Urinary bladder (tissue), 3 donors: ENCODE measurements at regions not wholly inside any gene's neighbourhood (a gene's known extent, or its start where the extent isn't known, plus 50 kb on each side); places are given as distances from the start of the nearest gene placed in this dataset.

Source experiments
- DNase-seq: peaks from one replicate; pipeline ENCODE4 v3.0.0-alpha.2; 2015; ENCODE audit errors: extremely low spot score
- H3K27ac ChIP-seq: one replicate; pipeline ENCODE4 v1.5.1; 2013; ENCODE audit warnings: low read depth, mild to moderate bottlenecking, moderate library complexity
- H3K36me3 ChIP-seq: one replicate; pipeline ENCODE4 v1.6.1; 2013; ENCODE audit warnings: mild to moderate bottlenecking, moderate library complexity; ENCODE audit not compliant: insufficient read depth
- H3K4me1 ChIP-seq: one replicate; pipeline ENCODE4 v1.6.1; 2013; ENCODE audit warnings: mild to moderate bottlenecking, moderate library complexity; ENCODE audit not compliant: insufficient read depth
- H3K4me3 ChIP-seq: one replicate; pipeline ENCODE4 v1.5.1; 2013; ENCODE audit warnings: low read depth, low read length
- WGBS: extraction: QIAGEN DNeasy Blood & Tissue Kit; methylation state at CpG from one replicate; pipeline ENCODE4 v1.1.7; 2013; 5-methylcytosine and 5-hydroxymethylcytosine counted together
- donor health status: healthy with polysubstance abuse.
- donor health status: healthy.

DNA sequence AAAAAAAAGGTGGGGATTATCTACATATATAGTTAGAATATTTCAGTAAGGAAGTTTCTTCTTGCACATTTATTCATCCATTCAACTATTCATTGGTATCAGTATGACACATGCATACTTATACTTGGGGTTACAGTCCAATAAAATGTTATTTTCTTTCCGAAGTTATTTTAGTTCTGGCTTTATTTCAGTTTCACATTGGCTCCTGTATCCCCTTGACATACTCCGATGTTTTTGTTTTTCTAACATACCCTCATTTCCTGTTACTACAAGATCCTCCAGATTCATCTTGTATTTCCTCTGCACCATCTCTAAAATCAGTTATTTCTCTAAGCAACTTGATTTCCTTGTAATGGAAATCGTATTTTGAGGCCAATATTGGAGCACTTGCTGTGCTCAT is 435.5 kb upstream of the MON1B start:
- WGBS: 64% methylated on average over 3 of the region's 3 CpGs
- no peak for DNase-seq
- no peaks in the 10 kb centered on the region for H3K36me3 ChIP-seq
- no peak overlapping the region for H3K4me3 ChIP-seq
- H3K27ac ChIP-seq: no peak overlapping the region
- no peaks in the 10 kb centered on the region for H3K4me1 ChIP-seq

DNA sequence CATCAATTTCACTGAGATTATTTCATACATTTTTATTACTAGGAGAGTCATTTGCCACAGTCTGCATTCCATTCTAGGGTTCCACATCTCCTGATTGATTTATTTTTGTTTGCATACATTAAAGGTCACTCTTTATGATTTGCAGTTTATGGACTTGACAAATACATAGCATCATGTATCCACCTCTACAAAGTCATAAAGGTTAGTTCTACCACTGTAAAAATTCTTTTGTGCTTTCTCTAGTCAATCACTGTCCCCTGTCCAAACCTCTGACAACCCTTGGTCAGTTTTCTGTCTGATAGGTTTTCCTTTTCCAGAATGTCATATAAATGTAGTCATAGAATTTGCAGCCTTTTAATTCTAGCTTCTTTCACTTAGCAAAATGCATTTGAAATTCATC is 434.6 kb upstream of the MON1B start:
- Histone ChIP-seq H3K4me1 (no peaks in the 10 kb centered on the region), H3K4me3 (no peak overlapping the region), H3K36me3 (no peaks in the 10 kb centered on the region), H3K27ac (no peak overlapping the region)
- DNase-seq: no peak

DNA sequence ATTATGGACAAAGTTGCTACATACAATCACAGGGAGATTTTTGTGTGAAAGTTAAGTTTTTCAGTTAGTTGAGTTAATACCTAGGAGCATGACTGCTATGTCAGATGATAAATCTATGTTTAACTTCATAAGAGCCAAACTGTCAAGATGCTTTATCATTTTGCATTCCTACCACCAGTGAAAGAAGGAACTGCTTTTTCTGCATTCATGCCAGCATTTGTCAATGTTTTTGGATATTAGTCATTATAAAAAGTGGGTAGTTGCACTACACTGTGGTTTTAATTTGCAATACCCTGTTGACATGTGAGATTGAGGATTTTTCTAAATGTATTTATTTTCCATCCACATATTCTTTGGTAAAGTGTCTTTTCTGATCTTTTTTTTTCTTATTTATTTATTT is 434.0 kb upstream of the MON1B start:
- Histone ChIP-seq H3K4me3 (no peak overlapping the region), H3K36me3 (no peaks in the 10 kb centered on the region), H3K27ac (no peak overlapping the region), H3K4me1 (no peaks in the 10 kb centered on the region)
- no peak for DNase-seq

DNA sequence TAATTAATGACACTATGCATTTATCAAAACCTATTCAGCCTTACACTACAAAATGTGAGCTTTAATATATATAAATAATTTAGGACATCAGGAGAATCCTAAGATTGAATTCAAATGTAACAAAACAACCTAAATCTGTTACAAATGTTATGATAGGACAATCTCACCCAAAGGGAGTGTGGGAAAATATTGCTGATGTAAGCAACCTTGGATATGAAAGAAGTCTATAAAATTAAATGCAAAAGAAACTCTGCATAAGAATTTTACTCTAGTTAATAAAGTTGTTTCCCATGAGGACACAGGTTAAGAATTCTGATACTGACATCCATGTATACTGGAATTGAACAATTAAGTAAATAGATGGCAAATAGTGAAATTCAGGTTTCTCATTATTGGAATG is 424.5 kb upstream of the MON1B start:
- no peak overlapping the region for H3K4me3 ChIP-seq
- H3K27ac ChIP-seq: no peak overlapping the region
- H3K4me1 ChIP-seq: no peaks in the 10 kb centered on the region
- DNase-seq: no peak
- no peaks in the 10 kb centered on the region for H3K36me3 ChIP-seq

DNA sequence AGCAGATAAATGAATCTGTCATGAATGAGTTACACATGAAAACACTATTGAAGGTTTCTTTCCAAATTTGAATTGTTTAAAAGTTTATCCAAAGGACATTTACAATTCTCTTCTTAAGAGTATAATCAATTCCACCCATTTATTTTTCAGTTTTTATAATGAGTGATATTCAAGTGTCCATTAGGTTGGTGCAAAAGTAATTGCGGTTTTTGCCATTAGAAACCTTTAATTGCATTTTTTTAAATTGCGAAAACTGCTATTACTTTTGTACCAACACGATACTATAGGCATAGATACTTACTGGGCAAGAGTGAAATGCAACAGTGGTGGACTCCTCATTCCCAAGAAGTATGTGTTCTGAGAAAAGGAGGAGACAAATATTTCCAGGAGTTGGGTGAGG is 422.7 kb upstream of the MON1B start:
- no peak overlapping the region for H3K27ac ChIP-seq
- no peaks in the 10 kb centered on the region for H3K4me1 ChIP-seq
- no peak overlapping the region for H3K4me3 ChIP-seq
- H3K36me3 ChIP-seq: no peaks in the 10 kb centered on the region
- no peak for DNase-seq
- 94% methylated on average over 3 of the region's 3 CpGs for WGBS

DNA sequence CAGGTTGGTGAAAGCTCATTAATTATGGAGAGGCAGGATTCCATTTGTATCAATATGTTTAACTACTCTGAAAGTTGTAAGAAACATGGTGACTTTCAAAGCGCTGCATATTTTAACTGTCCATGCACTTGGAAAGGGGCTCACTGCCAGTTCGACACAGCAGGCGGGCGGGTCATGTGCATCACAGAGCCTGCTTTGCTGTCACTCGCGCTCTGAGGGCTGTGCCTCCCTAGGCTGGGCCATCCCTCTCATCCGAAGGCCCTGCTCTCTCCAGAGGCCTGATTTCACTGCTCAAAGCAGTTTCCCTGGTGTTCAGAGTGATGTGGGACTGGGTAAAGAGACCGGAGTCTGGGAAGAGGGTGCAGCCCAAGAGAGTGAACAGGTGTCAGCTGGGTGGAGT is 422.0 kb upstream of the MON1B start:
- no peak for DNase-seq
- Histone ChIP-seq H3K4me3 (no peak overlapping the region), H3K27ac (no peak overlapping the region), H3K36me3 (no peaks in the 10 kb centered on the region), H3K4me1 (no peaks in the 10 kb centered on the region)
- 83% methylated on average over 8 of the region's 8 CpGs for WGBS

DNA sequence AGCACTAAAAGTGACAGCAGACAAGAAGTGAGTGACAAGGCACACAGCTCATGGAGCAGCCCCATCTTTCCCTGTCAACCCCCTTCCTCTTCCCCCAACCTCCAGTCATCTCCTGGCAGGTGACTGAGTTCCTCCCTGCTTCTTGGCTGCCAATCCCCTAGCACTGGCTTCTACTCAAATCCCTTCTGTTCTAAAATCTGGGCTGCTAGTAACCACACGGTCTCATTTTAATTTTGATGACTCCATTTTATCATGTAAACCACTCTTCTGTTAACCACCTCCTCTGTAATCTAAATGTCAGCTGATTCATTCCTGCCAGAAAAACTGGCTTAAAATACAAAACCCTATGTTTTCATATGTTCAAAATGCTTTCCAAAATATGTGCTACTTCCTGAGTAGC is 419.8 kb upstream of the MON1B start:
- 26% methylated on average over 1 of the region's 1 CpG for WGBS

DNA sequence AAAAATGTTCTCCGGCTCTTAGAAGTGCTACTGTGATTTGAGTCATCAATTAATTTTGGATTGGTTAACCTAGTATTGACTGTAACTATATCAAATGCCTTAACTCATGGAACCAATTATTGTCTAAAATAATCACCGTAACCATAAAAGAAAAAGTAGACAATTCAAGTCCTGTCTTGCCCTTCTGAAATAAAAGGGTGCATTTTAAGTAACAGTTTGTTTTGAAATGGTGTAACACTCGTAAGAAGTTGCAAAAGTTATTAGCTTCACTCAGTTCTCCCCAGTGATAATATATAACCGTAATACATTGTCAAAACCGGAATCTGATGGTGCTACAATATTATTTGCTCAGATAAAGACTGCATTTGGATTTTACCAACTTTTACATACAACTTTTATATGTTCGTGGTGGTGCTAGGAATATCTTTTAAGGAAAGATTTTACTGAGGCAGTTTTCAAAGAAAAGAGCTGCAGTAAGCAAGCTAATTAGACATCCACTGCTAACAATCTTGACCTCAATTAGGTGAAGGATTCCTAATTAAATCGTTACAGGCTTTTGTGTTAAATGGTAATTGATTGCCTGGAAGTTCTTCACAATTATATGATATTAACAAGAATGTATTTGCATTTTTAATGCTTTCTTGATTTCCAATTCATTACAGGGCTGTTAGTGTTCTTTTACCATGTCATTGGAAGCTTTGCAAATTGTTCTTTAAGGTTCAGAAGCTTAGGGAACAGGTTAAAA is 413.1 kb upstream of the MON1B start:
- no peaks in the 10 kb centered on the region for H3K36me3 ChIP-seq
- WGBS: 65% methylated on average over 7 of the region's 7 CpGs
- no peak for DNase-seq
- no peak overlapping the region for H3K4me3 ChIP-seq
- H3K4me1 ChIP-seq: no peaks in the 10 kb centered on the region
- no peak overlapping the region for H3K27ac ChIP-seq

More for the DNA sequence above, 419.8 kb upstream of the MON1B start:
- Histone ChIP-seq H3K4me3 (no peak overlapping the region), H3K4me1 (no peaks in the 10 kb centered on the region), H3K36me3 (no peaks in the 10 kb centered on the region), H3K27ac (no peak overlapping the region)
- no peak for DNase-seq

DNA sequence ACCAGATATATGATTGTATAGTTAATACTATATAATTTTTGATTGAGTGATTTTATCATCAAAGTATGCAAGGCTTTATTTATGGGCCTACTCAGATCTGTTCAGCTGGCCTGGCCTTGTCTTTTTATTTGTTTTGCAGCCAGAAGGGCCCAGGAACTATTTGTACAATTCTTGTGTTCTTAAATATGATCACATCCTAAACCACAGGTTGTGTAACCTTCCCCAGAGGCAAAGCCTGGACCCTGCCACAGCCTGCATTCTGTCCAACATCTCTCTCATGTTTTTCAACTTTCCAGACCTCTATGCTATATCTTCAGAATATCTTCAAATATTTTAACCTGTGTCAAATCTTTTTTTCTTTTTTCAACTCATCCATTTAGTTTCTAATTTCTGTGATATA is 410.4 kb upstream of the MON1B start:
- Histone ChIP-seq H3K4me3 (no peak overlapping the region), H3K4me1 (no peaks in the 10 kb centered on the region)
- DNase-seq: no peak

DNA sequence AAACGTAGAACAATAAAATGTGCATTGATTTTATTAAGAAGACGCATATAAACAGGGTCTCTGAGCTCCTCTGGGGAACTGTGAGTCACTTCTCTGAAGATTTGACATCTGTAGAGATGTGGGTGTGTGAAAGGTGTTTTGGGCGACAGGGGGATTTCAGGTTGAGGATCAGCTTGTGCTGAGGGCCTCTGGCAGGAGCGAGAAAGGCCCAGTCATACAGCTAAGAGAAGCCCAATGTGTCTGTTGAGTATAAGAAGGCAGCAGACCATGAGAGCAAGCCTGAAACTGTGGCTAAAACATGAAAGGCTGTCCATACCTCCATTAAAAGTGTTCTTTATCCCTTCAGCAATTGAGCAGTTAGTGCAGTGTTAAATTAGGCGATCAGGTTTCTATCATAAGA is 406.5 kb upstream of the MON1B start:
- Histone ChIP-seq H3K4me1 (no peaks in the 10 kb centered on the region), H3K36me3 (no peaks in the 10 kb centered on the region), H3K27ac (no peak overlapping the region), H3K4me3 (no peak overlapping the region)
- WGBS: 78% methylated on average over 5 of the region's 5 CpGs
- no peak for DNase-seq

More for the DNA sequence above, 410.4 kb upstream of the MON1B start:
- no peak overlapping the region for H3K27ac ChIP-seq
- no peaks in the 10 kb centered on the region for H3K36me3 ChIP-seq

DNA sequence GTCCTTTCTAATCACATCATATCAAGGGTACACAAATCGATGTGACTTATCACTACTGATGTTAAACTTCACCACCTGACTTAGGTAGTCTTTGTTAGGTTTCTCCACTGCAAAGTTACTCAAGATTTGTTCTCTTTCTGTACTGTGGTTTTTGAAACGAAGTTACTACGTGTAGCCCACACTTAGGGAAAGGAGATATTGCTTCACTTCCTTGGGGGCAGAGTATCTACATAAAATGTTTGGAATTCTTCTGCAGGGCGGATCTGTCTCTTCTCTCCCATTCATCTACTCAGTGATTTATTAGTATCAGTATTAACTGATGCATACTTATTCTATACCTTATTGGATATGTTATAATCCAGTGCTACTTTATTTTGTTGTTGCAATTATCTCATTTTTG is 403.6 kb upstream of the MON1B start:
- Histone ChIP-seq H3K27ac (no peak overlapping the region), H3K4me3 (no peak overlapping the region), H3K4me1 (no peaks in the 10 kb centered on the region), H3K36me3 (no peaks in the 10 kb centered on the region)
- 83% methylated on average over 4 of the region's 4 CpGs for WGBS
- no peak for DNase-seq

DNA sequence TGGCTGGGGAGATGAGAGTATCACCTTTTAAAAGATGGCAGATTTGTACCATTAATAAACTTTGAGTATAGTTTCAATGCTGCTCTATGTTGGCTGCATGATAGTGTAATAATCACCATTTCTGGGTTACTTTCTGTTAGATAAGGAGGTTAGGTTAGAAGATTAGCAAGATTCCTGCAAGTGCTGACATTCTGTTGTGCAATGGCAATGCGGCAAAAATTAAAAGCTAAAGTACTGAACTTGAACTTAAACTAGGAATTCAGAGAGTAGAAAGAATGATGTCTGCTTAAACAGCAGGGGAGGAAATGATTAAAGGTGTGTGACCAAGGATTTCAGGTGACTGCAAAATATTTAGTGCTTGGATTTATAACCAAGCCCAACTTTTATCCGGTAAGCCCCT is 399.8 kb upstream of the MON1B start:
- H3K4me1 ChIP-seq: no peaks in the 10 kb centered on the region
- H3K4me3 ChIP-seq: no peak overlapping the region
- H3K36me3 ChIP-seq: no peaks in the 10 kb centered on the region
- DNase-seq: no peak
- 65% methylated on average over 2 of the region's 2 CpGs for WGBS
- H3K27ac ChIP-seq: no peak overlapping the region

DNA sequence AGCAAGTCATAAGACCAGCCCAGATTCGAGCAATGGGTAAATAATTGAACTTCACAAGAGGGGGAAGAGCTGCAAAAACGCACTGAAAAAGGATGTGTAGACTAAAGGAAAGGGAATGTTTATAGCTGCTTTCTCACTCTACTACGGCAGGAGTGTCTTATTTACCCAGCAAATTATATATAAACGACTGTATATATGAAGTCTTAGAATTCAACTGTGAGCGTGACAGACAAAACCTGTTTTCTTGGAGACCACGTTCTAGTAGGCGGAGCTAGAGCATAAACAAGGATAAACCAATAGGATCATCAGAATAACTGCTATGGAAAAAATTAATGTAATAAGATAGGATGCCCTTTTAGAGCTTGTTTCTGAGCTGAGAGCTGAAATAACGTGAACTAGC is 394.6 kb upstream of the MON1B start:
- Histone ChIP-seq H3K27ac (no peak overlapping the region), H3K4me3 (no peak overlapping the region), H3K4me1 (no peaks in the 10 kb centered on the region), H3K36me3 (no peaks in the 10 kb centered on the region)
- DNase-seq: no peak
- 36% methylated on average over 8 of the region's 8 CpGs for WGBS

DNA sequence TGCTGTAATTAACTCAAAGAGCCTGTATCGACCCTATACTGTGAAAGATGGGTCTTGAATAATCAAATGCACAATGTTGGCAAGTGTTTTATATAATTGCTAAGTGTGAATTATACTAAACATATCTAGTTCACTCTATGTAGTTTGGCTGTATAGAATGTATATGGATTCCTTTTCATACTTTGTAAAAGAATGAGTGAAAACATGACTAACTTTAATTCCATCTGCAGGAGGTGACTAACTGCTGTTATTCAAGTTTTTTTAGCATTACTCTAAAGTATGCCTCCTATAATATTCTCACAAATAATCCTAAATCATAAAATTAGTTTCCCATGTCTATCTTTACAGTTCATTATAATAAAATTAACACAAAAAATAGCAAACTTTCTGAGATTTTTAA is 394.0 kb upstream of the MON1B start:
- WGBS: 55% methylated on average over 1 of the region's 1 CpG
- no peak for DNase-seq
- Histone ChIP-seq H3K27ac (no peak overlapping the region), H3K36me3 (no peaks in the 10 kb centered on the region), H3K4me3 (no peak overlapping the region), H3K4me1 (no peaks in the 10 kb centered on the region)

DNA sequence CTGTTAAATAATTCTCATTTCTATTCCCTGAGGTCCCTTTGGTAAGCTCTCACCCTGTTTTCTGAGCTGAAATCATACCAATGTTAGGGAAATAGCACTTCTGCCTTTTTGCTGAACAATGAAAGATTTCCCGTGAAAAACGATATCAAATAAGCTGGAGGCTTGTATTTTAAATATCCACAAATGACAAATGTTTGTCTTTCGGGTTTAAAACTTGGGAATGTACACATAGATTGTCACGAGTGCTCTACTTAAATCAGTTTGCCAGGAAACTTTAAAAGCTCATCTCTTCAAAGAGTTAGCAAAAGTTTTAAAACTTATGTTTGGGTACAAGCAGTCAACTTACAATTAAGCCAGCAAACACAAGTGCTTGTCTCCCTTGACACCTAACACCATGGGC is 393.5 kb upstream of the MON1B start:
- WGBS: 59% methylated on average over 4 of the region's 4 CpGs
- no peak for DNase-seq
- Histone ChIP-seq H3K4me1 (no peaks in the 10 kb centered on the region), H3K4me3 (no peak overlapping the region), H3K27ac (no peak overlapping the region), H3K36me3 (no peaks in the 10 kb centered on the region)
